HEK293 (cell line): ENCODE measurements at regions not wholly inside any gene's neighbourhood (a gene's known extent, or its start where the extent isn't known, plus 50 kb on each side); places are given as distances from the start of the nearest gene placed in this dataset.

Experiments used
- CTCF ChIA-PET: fragments of 350-600 bp; formaldehyde crosslinking; extraction: SDS; loops from one replicate; lab custom pipeline; 2021; ENCODE audit warnings: antibody characterized with exemption; lab: Yijun Ruan, JAX
- POLR2A ChIA-PET: fragments of 300-600 bp; formaldehyde crosslinking; extraction: SDS; loops from one replicate; lab custom pipeline; 2020; ENCODE audit warnings: antibody characterized with exemption, inconsistent platforms; lab: Yijun Ruan, JAX
- H3K27ac ChIP-seq: fragments of 200-500 bp; sonication (Bioruptor generic); 2 replicates; pipeline ENCODE4 v1.5.1; 2014; ENCODE audit warnings: low read depth, low read length, control low read depth, inconsistent platforms; ENCODE audit errors: extremely low read depth
- H3K36me3 ChIP-seq, 2 experiments: fragments of 200-500 bp in 1 of 2; sonication (Bioruptor generic) in 1 of 2; 1 replicate in 1 of 2; 2 replicates in 1 of 2; pipeline ENCODE4 v1.5.1; 2014 to 2017; ENCODE audit warnings: inconsistent platforms in 2 of 2, low read length in 2 of 2; ENCODE audit not compliant: control insufficient read depth in 2 of 2, insufficient read depth in 1 of 2
- H3K4me1 ChIP-seq: fragments of 200-500 bp; sonication (Bioruptor generic); 2 replicates; pipeline ENCODE4 v1.5.1; 2014; ENCODE audit warnings: mild to moderate bottlenecking, low read length, inconsistent platforms; ENCODE audit not compliant: control insufficient read depth, insufficient read depth
- H3K4me3 ChIP-seq: 2 replicates; pipeline ENCODE4 v1.5.1; 2011; ENCODE audit warnings: low read depth, mild to moderate bottlenecking, control low read depth, low read length, moderate library complexity
- H3K9me3 ChIP-seq: fragments of 200-500 bp; sonication (Bioruptor generic); 2 replicates; pipeline ENCODE4 v1.5.1; 2014; ENCODE audit warnings: low read depth, low read length, inconsistent platforms; ENCODE audit not compliant: control insufficient read depth, insufficient read depth
- BCL11B ChIP-seq: fragments of 450-650 bp; formaldehyde crosslinking; IDR thresholded peaks from 2 replicates; pipeline ENCODE4 v1.5.1; 2016; ENCODE audit warnings: low read depth, missing biosample characterization, missing genetic modification characterization
- FEZF1 ChIP-seq: fragments of 450-650 bp; formaldehyde crosslinking; IDR thresholded peaks from 2 replicates; pipeline ENCODE4 v1.5.1; 2016; ENCODE audit warnings: missing biosample characterization, missing genetic modification characterization
- KLF16 ChIP-seq: fragments of 450-650 bp; formaldehyde crosslinking; IDR thresholded peaks from 2 replicates; pipeline ENCODE4 v1.5.1; 2017; ENCODE audit warnings: missing biosample characterization, missing genetic modification characterization
- MZF1 ChIP-seq: fragments of 450-650 bp; formaldehyde crosslinking; IDR thresholded peaks from 2 replicates; pipeline ENCODE4 v1.5.1; 2017; ENCODE audit warnings: missing biosample characterization, missing genetic modification characterization, borderline replicate concordance
- REPIN1 ChIP-seq: fragments of 450-650 bp; formaldehyde crosslinking; IDR thresholded peaks from 2 replicates; pipeline ENCODE4 v1.5.1; 2017; ENCODE audit warnings: missing biosample characterization, missing genetic modification characterization, low read depth
- SP3 ChIP-seq: fragments of 450-650 bp; formaldehyde crosslinking; IDR thresholded peaks from 2 replicates; pipeline ENCODE4 v1.5.1; 2016; ENCODE audit warnings: missing biosample characterization, missing genetic modification characterization
- WT1 ChIP-seq: fragments of 450-650 bp; formaldehyde crosslinking; IDR thresholded peaks from 2 replicates; pipeline ENCODE4 v1.5.1; 2016; ENCODE audit warnings: missing biosample characterization, missing genetic modification characterization
- ZBTB17 ChIP-seq: fragments of 450-650 bp; formaldehyde crosslinking; IDR thresholded peaks from 2 replicates; pipeline ENCODE4 v1.5.1; 2016; ENCODE audit warnings: missing biosample characterization, missing genetic modification characterization
- ZFP3 ChIP-seq: fragments of 450-650 bp; formaldehyde crosslinking; IDR thresholded peaks from 2 replicates; pipeline ENCODE4 v1.5.1; 2016; ENCODE audit warnings: low read depth, missing biosample characterization, missing genetic modification characterization
- ZNF140 ChIP-seq: fragments of 450-650 bp; formaldehyde crosslinking; IDR thresholded peaks from 2 replicates; pipeline ENCODE4 v1.5.1; 2016; ENCODE audit warnings: missing biosample characterization, missing genetic modification characterization
- ZNF175 ChIP-seq: fragments of 450-650 bp; formaldehyde crosslinking; IDR thresholded peaks from 2 replicates; pipeline ENCODE4 v1.5.1; 2016; ENCODE audit warnings: missing biosample characterization, missing genetic modification characterization
- ZNF202 ChIP-seq: fragments of 450-650 bp; formaldehyde crosslinking; IDR thresholded peaks from 2 replicates; pipeline ENCODE4 v1.5.1; 2016; ENCODE audit warnings: missing biosample characterization, missing genetic modification characterization, borderline replicate concordance
- ZNF221 ChIP-seq: fragments of 450-650 bp; formaldehyde crosslinking; IDR thresholded peaks from 2 replicates; pipeline ENCODE4 v1.5.1; 2017; ENCODE audit warnings: missing biosample characterization, missing genetic modification characterization, borderline replicate concordance
- ZNF292 ChIP-seq: fragments of 450-650 bp; formaldehyde crosslinking; IDR thresholded peaks from 2 replicates; pipeline ENCODE4 v1.5.1; 2016; ENCODE audit warnings: low read depth, missing biosample characterization, missing genetic modification characterization, borderline replicate concordance
- ZNF404 ChIP-seq: fragments of 450-650 bp; formaldehyde crosslinking; IDR thresholded peaks from 2 replicates; pipeline ENCODE4 v1.5.1; 2017; ENCODE audit warnings: missing biosample characterization, missing genetic modification characterization
- ZNF426 ChIP-seq: fragments of 450-650 bp; formaldehyde crosslinking; IDR thresholded peaks from 2 replicates; pipeline ENCODE4 v1.5.1; 2017; ENCODE audit warnings: missing biosample characterization, missing genetic modification characterization, mild to moderate bottlenecking, inconsistent platforms, moderate library complexity
- ZNF514 ChIP-seq: fragments of 450-650 bp; formaldehyde crosslinking; IDR thresholded peaks from 2 replicates; pipeline ENCODE4 v1.5.1; 2016; ENCODE audit warnings: missing biosample characterization, missing genetic modification characterization
- ZNF596 ChIP-seq: fragments of 450-650 bp; IDR thresholded peaks from 2 replicates; pipeline ENCODE4 v1.5.0; 2018; ENCODE audit warnings: missing biosample characterization, mild to moderate bottlenecking, missing genetic modification characterization, moderate library complexity
- ZNF600 ChIP-seq: fragments of 450-650 bp; formaldehyde crosslinking; IDR thresholded peaks from 2 replicates; pipeline ENCODE4 v1.5.1; 2016; ENCODE audit warnings: missing biosample characterization, missing genetic modification characterization
- ZNF610 ChIP-seq: fragments of 450-650 bp; formaldehyde crosslinking; IDR thresholded peaks from 2 replicates; pipeline ENCODE4 v1.5.1; 2016; ENCODE audit warnings: missing biosample characterization, missing genetic modification characterization, borderline replicate concordance
- ZNF660 ChIP-seq: fragments of 450-650 bp; IDR thresholded peaks from 2 replicates; pipeline ENCODE4 v1.5.1; 2018; ENCODE audit warnings: missing biosample characterization, mild to moderate bottlenecking, missing genetic modification characterization
- ZNF677 ChIP-seq: fragments of 450-650 bp; IDR thresholded peaks from 2 replicates; pipeline ENCODE4 v1.5.0; 2018; ENCODE audit warnings: missing biosample characterization, mild to moderate bottlenecking, missing genetic modification characterization, moderate library complexity
- ZNF747 ChIP-seq: fragments of 450-650 bp; formaldehyde crosslinking; IDR thresholded peaks from 2 replicates; pipeline ENCODE4 v1.5.1; 2016; ENCODE audit warnings: missing biosample characterization, missing genetic modification characterization
- ZNF791 ChIP-seq: fragments of 450-650 bp; formaldehyde crosslinking; IDR thresholded peaks from 2 replicates; pipeline ENCODE4 v1.5.1; 2016; ENCODE audit warnings: missing biosample characterization, missing genetic modification characterization
- ZNF830 ChIP-seq: fragments of 450-650 bp; IDR thresholded peaks from 2 replicates; pipeline ENCODE4 v1.5.0; 2018; ENCODE audit warnings: missing biosample characterization, missing genetic modification characterization, low read depth, mild to moderate bottlenecking, moderate library complexity
- ZNF837 ChIP-seq: fragments of 450-650 bp; formaldehyde crosslinking; IDR thresholded peaks from 2 replicates; pipeline ENCODE4 v1.5.1; 2016; ENCODE audit warnings: missing biosample characterization, missing genetic modification characterization
- TF ChIP-seq, protein P1 (sequence below): fragments of 450-650 bp; formaldehyde crosslinking; IDR thresholded peaks from 2 replicates; pipeline ENCODE4 v1.5.0; 2017; ENCODE audit warnings: missing biosample characterization, missing genetic modification characterization, borderline replicate concordance
- TF ChIP-seq, protein P2 (sequence below): fragments of 450-650 bp; formaldehyde crosslinking; IDR thresholded peaks from 2 replicates; pipeline ENCODE4 v1.5.1; 2016; ENCODE audit warnings: missing biosample characterization, missing genetic modification characterization
- TF ChIP-seq, protein P3 (sequence below): fragments of 450-650 bp; IDR thresholded peaks from 2 replicates; pipeline ENCODE4 v1.5.1; 2018; ENCODE audit warnings: missing biosample characterization, mild to moderate bottlenecking, missing genetic modification characterization
- TF ChIP-seq, protein P4 (sequence below): fragments of 450-650 bp; formaldehyde crosslinking; IDR thresholded peaks from 2 replicates; pipeline ENCODE4 v1.5.1; 2017; ENCODE audit warnings: missing biosample characterization, missing genetic modification characterization
- TF ChIP-seq, protein P5 (sequence below): fragments of 450-650 bp; formaldehyde crosslinking; IDR thresholded peaks from 2 replicates; pipeline ENCODE4; 2016; ENCODE audit warnings: missing biosample characterization, missing genetic modification characterization

DNA sequence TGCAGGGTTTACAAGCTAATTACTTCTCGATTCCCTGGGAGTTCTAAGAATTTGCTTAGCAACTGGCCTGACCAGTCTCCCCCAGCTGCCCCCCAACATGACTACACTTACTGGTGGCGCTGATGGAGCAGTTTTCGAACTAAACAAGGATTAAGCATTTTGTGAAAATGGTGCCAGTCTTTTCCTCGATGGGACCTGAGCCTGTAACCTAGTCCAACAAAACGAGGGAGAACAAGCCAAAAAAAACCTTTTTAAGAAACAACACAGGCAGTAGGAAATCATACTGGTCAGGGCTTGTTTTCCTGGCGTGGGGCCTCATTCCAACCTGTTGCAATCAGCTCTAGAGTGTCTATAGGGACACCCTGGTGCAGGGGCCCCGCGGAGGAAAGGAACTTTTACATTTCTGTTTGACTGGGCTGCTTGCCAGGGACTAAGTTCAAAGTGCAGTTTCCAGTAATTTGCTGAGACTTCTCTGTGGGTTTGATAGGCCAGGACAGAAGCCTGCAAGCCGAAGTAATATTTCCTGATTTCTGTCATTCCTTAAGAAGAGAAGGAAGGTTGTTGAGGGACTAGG lies 158.7 kb downstream of the SPRY1 start:
- ChIA-PET POLR2A (interaction anchor here (1.0 kb wide), 1 partner anchor 158 kb away, joined by 3 read pairs; no protein-coding TSS in a partner anchor), CTCF (interaction anchor here (0.6 to 2.1 kb wide), 4 partner anchors 10 to 163 kb away, joined by 3 to 8 read pairs (median 4); no protein-coding TSS in a partner anchor)
- Histone ChIP-seq H3K4me3 (no peak overlapping the region), H3K27ac (peak overlapping the region; percentile 67), H3K36me3 (no peaks in the 10 kb centered on the region), H3K4me1 (peaks cover 8% of the 10 kb centered on the region), H3K9me3 (no peaks in the 10 kb centered on the region)
- no peak for TF ChIP-seq ZNF221 (tag by site-specific recombination)
- no peak for TF ChIP-seq ZFP3 (tag by site-specific recombination)
- TF ChIP-seq ZNF747 (tag by site-specific recombination) = no peak
- TF ChIP-seq REPIN1 = no peak
- no peak for TF ChIP-seq SP3 (tag by site-specific recombination)
- TF ChIP-seq, protein P1, sequence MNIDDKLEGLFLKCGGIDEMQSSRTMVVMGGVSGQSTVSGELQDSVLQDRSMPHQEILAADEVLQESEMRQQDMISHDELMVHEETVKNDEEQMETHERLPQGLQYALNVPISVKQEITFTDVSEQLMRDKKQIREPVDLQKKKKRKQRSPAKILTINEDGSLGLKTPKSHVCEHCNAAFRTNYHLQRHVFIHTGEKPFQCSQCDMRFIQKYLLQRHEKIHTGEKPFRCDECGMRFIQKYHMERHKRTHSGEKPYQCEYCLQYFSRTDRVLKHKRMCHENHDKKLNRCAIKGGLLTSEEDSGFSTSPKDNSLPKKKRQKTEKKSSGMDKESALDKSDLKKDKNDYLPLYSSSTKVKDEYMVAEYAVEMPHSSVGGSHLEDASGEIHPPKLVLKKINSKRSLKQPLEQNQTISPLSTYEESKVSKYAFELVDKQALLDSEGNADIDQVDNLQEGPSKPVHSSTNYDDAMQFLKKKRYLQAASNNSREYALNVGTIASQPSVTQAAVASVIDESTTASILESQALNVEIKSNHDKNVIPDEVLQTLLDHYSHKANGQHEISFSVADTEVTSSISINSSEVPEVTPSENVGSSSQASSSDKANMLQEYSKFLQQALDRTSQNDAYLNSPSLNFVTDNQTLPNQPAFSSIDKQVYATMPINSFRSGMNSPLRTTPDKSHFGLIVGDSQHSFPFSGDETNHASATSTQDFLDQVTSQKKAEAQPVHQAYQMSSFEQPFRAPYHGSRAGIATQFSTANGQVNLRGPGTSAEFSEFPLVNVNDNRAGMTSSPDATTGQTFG (tag by site-specific recombination) = no peak
- peak; percentile 23; the same call in 1 of the 2 replicates for TF ChIP-seq FEZF1 (tag by site-specific recombination)
- TF ChIP-seq, protein P2, sequence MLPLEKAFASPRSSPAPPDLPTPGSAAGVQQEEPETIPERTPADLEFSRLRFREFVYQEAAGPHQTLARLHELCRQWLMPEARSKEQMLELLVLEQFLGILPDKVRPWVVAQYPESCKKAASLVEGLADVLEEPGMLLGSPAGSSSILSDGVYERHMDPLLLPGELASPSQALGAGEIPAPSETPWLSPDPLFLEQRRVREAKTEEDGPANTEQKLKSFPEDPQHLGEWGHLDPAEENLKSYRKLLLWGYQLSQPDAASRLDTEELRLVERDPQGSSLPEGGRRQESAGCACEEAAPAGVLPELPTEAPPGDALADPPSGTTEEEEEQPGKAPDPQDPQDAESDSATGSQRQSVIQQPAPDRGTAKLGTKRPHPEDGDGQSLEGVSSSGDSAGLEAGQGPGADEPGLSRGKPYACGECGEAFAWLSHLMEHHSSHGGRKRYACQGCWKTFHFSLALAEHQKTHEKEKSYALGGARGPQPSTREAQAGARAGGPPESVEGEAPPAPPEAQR (tag by site-specific recombination) = no peak
- no peak for TF ChIP-seq KLF16 (tag by site-specific recombination)
- no peak for TF ChIP-seq ZNF426 (tag by site-specific recombination)
- no peak for TF ChIP-seq ZNF175 (tag by site-specific recombination)
- TF ChIP-seq ZNF660 = peak; percentile 81
- TF ChIP-seq, protein P3, sequence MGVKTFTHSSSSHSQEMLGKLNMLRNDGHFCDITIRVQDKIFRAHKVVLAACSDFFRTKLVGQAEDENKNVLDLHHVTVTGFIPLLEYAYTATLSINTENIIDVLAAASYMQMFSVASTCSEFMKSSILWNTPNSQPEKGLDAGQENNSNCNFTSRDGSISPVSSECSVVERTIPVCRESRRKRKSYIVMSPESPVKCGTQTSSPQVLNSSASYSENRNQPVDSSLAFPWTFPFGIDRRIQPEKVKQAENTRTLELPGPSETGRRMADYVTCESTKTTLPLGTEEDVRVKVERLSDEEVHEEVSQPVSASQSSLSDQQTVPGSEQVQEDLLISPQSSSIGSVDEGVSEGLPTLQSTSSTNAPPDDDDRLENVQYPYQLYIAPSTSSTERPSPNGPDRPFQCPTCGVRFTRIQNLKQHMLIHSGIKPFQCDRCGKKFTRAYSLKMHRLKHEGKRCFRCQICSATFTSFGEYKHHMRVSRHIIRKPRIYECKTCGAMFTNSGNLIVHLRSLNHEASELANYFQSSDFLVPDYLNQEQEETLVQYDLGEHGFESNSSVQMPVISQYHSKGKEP (tag by site-specific recombination) = peak; percentile 84
- no peak for TF ChIP-seq ZNF600 (tag by site-specific recombination)
- TF ChIP-seq ZNF202 (tag by site-specific recombination) = no peak
- no peak for TF ChIP-seq ZNF292 (tag by site-specific recombination)
- no peak for TF ChIP-seq ZNF837
- no peak for TF ChIP-seq ZNF791 (tag by site-specific recombination)
- no peak for TF ChIP-seq ZNF514 (tag by site-specific recombination)
- TF ChIP-seq ZNF677 (tag by site-specific recombination) = no peak
- no peak for TF ChIP-seq WT1 (tag by site-specific recombination)
- TF ChIP-seq ZBTB17 = peak; percentile 12; the same call in 1 of the 2 replicates
- TF ChIP-seq MZF1 (tag by site-specific recombination) = peak; percentile 56
- no peak for TF ChIP-seq ZNF404
- TF ChIP-seq, protein P4, sequence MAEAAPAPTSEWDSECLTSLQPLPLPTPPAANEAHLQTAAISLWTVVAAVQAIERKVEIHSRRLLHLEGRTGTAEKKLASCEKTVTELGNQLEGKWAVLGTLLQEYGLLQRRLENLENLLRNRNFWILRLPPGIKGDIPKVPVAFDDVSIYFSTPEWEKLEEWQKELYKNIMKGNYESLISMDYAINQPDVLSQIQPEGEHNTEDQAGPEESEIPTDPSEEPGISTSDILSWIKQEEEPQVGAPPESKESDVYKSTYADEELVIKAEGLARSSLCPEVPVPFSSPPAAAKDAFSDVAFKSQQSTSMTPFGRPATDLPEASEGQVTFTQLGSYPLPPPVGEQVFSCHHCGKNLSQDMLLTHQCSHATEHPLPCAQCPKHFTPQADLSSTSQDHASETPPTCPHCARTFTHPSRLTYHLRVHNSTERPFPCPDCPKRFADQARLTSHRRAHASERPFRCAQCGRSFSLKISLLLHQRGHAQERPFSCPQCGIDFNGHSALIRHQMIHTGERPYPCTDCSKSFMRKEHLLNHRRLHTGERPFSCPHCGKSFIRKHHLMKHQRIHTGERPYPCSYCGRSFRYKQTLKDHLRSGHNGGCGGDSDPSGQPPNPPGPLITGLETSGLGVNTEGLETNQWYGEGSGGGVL = no peak; the same call in 1 of the 2 replicates
- TF ChIP-seq ZNF610 (tag by site-specific recombination) = peak; percentile 66; the same call in 1 of the 2 replicates
- TF ChIP-seq ZNF596 (tag by site-specific recombination) = no peak
- TF ChIP-seq ZNF830 (tag by site-specific recombination) = no peak
- no peak for TF ChIP-seq BCL11B (tag by site-specific recombination)
- no peak for TF ChIP-seq ZNF140 (tag by site-specific recombination)
- TF ChIP-seq, protein P5, sequence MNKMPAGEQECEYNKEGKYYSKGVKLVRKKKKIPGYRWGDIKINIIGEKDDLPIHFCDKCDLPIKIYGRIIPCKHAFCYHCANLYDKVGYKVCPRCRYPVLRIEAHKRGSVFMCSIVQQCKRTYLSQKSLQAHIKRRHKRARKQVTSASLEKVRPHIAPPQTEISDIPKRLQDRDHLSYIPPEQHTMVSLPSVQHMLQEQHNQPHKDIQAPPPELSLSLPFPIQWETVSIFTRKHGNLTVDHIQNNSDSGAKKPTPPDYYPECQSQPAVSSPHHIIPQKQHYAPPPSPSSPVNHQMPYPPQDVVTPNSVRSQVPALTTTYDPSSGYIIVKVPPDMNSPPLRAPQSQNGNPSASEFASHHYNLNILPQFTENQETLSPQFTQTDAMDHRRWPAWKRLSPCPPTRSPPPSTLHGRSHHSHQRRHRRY (tag by site-specific recombination) = no peak
